Neuron (in vitro differentiated cells): ENCODE measurements at regions not wholly inside any gene's neighbourhood (a gene's known extent, or its start where the extent isn't known, plus 50 kb on each side); places are given as distances from the start of the nearest gene placed in this dataset.
"Not testable (repeated sequence)": the region's sequence is repeated elsewhere in the genome, so short reads cannot be mapped to it uniquely, and the experiment has no call there.

ENCODE experiments used
- H2AFZ ChIP-seq: one replicate; pipeline ENCODE4 v1.6.1; 2013; ENCODE audit warnings: low read depth, mild to moderate bottlenecking, inconsistent platforms, low read length, moderate library complexity
- H3K27me3 ChIP-seq: one replicate; pipeline ENCODE4 v1.6.1; 2013; ENCODE audit warnings: low read length; ENCODE audit not compliant: insufficient read depth
- H3K36me3 ChIP-seq: one replicate; pipeline ENCODE4 v1.6.1; 2013; ENCODE audit warnings: low read length; ENCODE audit not compliant: insufficient read depth
- H3K4me1 ChIP-seq: one replicate; pipeline ENCODE4 v1.6.1; 2013; ENCODE audit warnings: low read length; ENCODE audit not compliant: insufficient read depth
- H3K4me3 ChIP-seq: 2 replicates; pipeline ENCODE4 v1.5.1; 2013; ENCODE audit warnings: mild to moderate bottlenecking, low read length, moderate library complexity
- H3K9me3 ChIP-seq: one replicate; pipeline ENCODE4 v1.6.1; 2013; ENCODE audit warnings: low read length

DNA sequence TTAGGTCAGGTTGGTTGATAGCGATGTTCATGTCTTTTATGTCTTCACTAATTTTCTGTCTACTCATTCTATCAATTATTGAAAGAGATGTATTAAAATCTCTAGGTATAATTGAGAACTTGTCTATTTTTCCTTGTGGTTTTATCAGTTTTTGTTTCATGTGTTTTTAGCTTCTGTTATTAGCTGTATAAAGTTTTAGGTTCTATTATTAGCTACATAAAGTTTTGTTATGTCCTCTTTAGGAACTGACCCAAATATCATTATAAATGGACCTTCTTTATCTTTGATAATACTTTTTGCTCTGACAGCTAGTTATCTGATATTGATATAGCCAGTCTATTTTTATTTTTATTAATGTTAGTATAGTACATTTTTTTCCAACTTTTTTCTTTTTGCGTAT, 92.4 kb upstream of the TMEM170B start:
- Histone ChIP-seq H3K27me3 (no peaks in the 10 kb centered on the region), H3K4me3 (no peak overlapping the region), H3K4me1 (no peaks in the 10 kb centered on the region), H3K9me3 (no peaks in the 10 kb centered on the region), H3K36me3 (no peaks in the 10 kb centered on the region), H2AFZ (no peak overlapping the region)

DNA sequence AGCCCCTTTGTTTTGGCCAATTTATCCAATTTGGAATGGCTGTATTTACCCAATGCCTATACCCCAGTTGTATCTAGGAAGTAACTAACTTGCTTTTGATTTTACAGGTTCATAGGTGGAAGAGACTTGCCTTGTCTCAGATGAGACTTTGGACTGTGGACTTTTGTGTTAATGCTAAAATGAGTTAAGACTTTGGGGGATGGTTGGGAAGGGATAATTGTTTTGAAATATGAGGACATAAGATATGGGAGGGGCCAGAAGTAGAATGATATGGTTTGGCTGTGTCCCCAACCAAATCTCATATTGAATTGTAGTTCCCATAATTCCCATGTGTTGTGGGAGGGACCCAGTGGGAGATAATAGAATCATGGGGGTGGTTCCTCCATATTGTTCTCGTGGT, 94.4 kb upstream of the TMEM170B start:
- not testable (repeated sequence) for H3K4me1 ChIP-seq, H2AFZ ChIP-seq, H3K36me3 ChIP-seq, H3K4me3 ChIP-seq, H3K9me3 ChIP-seq, H3K27me3 ChIP-seq

DNA sequence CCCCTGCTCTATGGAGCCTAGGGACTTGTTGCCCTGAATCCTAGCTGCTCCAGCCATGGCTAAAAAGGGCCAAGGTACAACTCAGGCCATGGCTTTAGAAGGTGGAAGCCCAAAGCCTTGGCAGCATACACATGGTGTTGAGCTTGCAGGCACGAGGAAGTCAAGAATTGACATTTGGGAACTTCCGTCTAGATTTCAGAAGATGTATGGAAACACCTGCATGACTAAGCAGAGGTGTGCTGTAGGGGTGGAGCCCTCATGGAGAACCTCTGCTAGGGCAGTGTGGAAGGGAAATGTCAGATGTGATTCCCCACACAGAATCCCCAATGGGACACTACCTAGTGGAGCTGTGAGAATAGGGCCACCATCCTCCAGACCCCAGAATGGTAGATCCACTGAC, 95.1 kb upstream of the TMEM170B start:
- Histone ChIP-seq H3K9me3 (no peaks in the 10 kb centered on the region), H3K27me3 (no peaks in the 10 kb centered on the region), H2AFZ (no peak overlapping the region), H3K4me1 (no peaks in the 10 kb centered on the region), H3K36me3 (no peaks in the 10 kb centered on the region), H3K4me3 (no peak overlapping the region)

DNA sequence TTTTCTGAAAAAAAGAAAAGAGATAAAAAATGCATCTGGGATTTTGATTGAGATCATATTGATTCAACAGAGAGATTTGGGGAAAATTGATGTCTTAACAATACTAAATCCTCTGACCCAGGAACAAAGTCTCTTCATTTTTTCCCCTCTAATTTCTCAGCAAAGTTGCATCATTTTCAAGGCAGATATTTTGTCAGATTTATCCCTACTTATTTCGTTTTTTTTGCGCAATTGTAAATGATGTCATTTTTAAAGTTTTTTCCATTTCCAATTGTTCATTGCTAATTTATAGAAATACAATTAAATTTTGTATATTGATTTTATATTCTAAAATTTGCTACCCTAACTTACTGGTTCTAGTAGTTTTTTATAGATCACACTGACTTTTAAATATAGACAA, 97.7 kb upstream of the TMEM170B start:
- Histone ChIP-seq H3K4me3 (no peak overlapping the region), H3K9me3 (no peaks in the 10 kb centered on the region), H3K36me3 (no peaks in the 10 kb centered on the region), H3K27me3 (no peaks in the 10 kb centered on the region), H3K4me1 (no peaks in the 10 kb centered on the region), H2AFZ (no peak overlapping the region)

DNA sequence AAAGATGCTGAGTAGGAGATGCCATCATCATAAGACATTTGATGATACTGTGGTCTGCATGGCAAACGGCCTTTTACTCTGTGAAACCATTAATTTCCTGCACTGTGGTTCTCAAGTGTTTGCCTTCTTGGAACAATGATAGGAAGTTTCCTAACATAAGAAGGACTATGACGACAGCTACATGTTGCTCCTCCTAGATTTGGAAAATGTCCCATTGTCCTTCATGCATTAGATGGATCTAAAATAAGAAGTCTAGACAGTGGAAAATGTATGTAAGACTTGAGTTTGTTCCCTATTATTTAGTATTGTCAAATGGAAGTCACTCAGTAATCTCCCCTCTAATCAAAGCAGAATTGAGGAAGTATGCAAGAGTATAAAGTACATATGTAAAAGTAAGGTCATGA, 98.5 kb upstream of the TMEM170B start:
- Histone ChIP-seq H3K9me3 (no peaks in the 10 kb centered on the region), H3K36me3 (no peaks in the 10 kb centered on the region), H3K27me3 (no peaks in the 10 kb centered on the region), H2AFZ (no peak overlapping the region), H3K4me1 (no peaks in the 10 kb centered on the region), H3K4me3 (no peak overlapping the region)

DNA sequence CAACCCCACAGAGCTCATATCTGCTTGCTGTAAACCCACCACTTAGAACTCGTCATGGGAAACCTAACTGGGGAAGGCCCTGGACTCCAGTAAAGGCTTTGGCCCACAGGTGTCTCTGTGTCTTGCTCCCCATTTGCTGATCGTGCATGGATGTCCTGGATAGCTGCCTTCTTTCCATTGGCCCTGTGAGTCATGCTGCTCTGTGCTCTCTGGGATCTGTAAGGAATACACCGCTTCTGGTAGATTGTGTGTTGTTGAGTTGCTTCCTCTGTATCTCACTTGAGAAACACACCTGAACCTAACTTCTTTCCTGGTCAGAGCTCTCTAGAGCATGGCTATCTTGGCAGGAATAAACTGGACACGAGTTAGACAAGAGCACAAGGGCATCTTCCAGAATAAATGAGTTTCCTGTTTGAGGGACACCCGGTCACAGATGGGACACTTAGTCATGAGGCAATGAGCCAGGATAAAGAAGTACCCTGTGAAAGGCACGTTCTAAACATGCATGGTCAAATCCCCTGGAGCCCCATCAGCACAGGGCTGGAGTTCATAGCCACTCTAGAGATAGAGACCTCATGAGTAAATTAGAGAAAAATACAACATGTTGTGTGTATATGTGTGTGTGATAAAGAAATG, 99.6 kb upstream of the TMEM170B start:
- no peaks in the 10 kb centered on the region for H3K27me3 ChIP-seq
- H3K9me3 ChIP-seq, result no peaks in the 10 kb centered on the region
- H3K4me1 ChIP-seq, result no peaks in the 10 kb centered on the region
- H3K4me3 ChIP-seq, result no peak overlapping the region
- H3K36me3 ChIP-seq, result no peaks in the 10 kb centered on the region
- no peak overlapping the region for H2AFZ ChIP-seq

DNA sequence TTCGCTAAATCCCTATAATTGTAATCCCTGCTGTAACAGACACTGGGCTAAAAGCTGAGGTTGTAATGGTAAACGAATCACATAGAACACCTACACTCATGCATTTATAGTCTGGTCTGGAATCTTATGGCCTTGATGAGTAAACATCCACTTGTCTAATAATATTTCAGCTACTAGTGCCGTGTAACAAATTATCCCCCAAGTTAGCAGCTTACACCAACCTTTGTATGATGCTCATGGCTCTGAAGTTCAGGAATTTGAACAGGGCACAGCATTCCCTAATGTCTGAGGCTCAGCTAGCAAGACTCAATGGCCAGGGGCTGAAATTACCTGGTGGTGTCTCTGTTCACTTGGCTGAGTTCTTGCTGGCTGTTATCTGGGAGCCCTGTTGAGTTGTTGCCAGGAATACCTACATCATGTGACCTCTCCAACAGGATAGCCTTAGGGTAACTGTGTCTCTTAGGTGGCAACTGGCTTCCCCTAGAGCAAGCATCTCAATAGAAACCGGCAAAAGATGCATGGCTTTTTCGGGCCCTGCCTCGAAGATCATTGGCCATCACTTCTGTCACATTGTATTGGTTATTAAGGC, 100.9 kb upstream of the TMEM170B start:
- Histone ChIP-seq H3K9me3 (no peaks in the 10 kb centered on the region), H3K36me3 (no peaks in the 10 kb centered on the region), H3K27me3 (no peaks in the 10 kb centered on the region), H3K4me1 (peaks cover 4% of the 10 kb centered on the region), H3K4me3 (no peak overlapping the region), H2AFZ (no peak overlapping the region)

DNA sequence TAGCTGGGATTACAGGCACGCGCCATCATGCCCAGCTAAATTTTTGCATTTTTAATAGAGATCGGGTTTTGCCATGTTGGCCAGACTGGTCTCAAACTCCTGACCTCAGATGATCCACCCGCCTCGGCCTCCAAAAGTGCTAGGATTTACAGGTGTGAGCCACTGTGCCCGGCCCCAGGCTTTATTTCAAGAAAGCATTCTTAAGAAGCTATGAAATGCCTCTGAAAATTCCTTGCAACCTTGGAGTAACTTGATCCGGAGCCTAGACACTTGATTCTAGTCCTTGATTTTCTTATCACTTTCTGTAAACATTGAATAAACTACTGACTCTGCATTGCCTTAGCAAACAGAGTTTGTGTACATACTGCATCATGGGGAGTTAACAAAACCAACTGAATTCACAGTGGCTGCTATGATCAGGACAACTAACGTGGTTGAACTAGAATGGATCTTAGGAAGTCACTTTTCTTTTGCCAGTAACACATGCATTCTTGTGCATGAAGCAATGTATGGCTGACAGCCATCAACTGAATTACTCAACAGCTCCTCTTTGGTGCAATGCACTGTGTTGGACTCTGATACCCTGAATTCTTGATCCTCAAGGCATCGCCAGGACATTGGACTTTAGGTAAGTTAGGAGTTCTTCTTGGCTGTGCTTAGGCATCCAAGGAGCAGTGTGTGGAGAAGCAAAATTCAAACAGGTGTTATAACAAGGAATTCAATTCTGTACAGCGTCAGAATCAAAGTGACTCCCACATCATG, 102.8 kb upstream of the TMEM170B start:
- Histone ChIP-seq H2AFZ (no peak overlapping the region), H3K4me3 (no peak overlapping the region), H3K36me3 (no peaks in the 10 kb centered on the region), H3K27me3 (no peaks in the 10 kb centered on the region), H3K9me3 (no peaks in the 10 kb centered on the region), H3K4me1 (peaks cover 7% of the 10 kb centered on the region)

DNA sequence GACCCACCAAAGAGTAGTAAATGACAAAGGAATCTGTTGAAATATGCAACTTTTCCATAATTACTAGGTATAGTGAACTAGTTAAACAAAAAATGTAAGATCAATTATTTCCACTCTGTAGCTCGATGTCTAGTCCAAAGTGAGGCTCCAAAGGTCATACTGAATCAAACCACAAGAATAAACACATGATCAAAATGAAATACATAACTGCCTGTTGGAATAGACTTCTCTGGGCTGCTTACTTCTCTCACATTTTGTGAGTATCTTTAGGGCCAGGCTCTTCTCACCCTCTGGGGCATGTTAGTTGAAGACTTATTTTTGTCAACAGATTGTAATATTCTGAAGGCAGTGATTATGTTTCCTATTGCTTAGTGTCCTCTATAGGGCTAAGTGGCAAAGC, 103.7 kb upstream of the TMEM170B start:
- no peak overlapping the region for H2AFZ ChIP-seq
- no peak overlapping the region for H3K4me3 ChIP-seq
- no peaks in the 10 kb centered on the region for H3K9me3 ChIP-seq
- H3K36me3 ChIP-seq, result no peaks in the 10 kb centered on the region
- H3K4me1 ChIP-seq, result peaks cover 7% of the 10 kb centered on the region
- H3K27me3 ChIP-seq, result no peaks in the 10 kb centered on the region

DNA sequence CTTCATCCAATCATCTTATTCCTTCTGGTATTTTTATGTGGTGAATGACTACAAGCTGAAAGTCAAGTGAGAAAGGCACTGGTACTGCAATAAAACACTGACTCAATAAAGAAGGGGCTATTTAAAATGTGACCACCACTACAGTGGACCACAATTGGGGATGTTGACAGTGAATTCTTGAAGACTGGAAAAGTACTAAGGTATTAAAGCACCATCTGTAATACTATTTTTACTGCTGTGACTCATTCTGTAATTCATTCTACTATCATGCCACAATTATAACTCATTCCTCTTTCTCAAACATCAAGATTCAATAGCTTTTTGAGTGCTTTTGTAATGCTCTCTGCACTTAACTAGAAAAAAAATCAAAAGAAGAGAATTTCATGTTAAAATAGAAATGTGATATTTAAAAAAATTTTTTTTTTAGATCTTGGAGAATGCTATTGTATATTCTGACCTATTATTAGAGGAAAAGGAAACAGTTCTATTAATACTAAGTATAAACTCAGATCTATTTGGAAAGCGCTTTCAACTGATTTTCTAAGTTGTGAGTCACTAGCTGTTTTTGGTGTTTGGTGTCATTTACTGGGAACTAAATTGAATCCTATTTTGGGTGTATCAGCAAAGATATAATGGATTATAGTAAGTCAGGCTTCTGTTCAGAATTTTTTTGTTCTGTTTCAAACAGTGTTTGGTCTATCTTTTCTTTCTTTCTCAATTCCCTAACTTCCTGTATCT, 104.7 kb upstream of the TMEM170B start:
- Histone ChIP-seq H3K4me3 (no peak overlapping the region), H3K4me1 (peaks cover 7% of the 10 kb centered on the region), H3K9me3 (no peaks in the 10 kb centered on the region)

DNA sequence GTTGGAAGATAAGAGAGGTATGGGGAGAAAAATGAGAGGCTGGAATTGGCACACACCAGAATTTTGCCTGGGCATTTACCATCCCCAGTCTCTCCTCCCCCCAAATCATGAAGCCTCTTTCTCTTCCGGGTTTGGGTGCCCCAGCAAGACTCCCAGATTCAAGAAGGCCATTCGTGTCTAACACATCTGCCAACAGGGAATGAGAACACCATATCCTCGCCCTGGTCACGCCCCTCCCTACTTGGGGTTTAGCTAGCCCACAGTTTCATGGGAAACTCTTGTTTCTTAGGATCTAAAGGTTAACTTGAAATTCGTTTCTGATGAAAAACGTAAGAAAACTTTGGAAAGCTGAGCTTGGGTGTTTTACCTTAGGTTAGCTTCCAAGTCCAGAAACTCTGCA, 105.5 kb upstream of the TMEM170B start:
- no peaks in the 10 kb centered on the region for H3K9me3 ChIP-seq
- no peak overlapping the region for H3K4me3 ChIP-seq
- H3K4me1 ChIP-seq, result peaks cover 7% of the 10 kb centered on the region
- H2AFZ ChIP-seq, result no peak overlapping the region
- no peaks in the 10 kb centered on the region for H3K27me3 ChIP-seq
- H3K36me3 ChIP-seq, result no peaks in the 10 kb centered on the region

More for the DNA sequence above, 104.7 kb upstream of the TMEM170B start:
- H3K36me3 ChIP-seq, result no peaks in the 10 kb centered on the region
- no peak overlapping the region for H2AFZ ChIP-seq
- no peaks in the 10 kb centered on the region for H3K27me3 ChIP-seq

DNA sequence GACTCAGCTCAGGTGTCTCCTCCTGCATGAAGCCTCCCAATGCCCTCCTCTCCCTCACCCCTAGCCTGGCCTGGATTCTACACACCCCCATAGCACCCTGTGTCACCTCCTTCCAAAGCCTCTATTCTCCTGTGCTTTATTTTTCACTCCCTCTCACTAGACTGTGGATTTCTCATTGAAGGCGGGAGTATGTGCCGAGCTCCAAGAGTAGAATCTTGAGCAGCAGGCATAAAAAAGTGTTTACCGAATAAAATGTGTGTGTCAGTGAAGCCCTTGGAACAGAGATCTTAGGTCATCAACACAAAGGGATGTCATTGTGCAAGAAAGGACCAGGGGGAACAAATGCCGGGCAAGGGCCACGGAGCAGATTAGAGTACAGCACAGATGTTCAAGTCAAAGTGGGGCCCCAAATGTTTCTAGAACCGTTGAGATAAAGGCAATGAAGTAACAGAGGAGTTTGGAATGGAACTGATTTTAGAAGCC, 106.1 kb upstream of the TMEM170B start:
- H3K9me3 ChIP-seq, result no peaks in the 10 kb centered on the region
- no peak overlapping the region for H2AFZ ChIP-seq
- H3K4me1 ChIP-seq, result peaks cover 7% of the 10 kb centered on the region
- H3K27me3 ChIP-seq, result no peaks in the 10 kb centered on the region
- no peak overlapping the region for H3K4me3 ChIP-seq
- H3K36me3 ChIP-seq, result no peaks in the 10 kb centered on the region

DNA sequence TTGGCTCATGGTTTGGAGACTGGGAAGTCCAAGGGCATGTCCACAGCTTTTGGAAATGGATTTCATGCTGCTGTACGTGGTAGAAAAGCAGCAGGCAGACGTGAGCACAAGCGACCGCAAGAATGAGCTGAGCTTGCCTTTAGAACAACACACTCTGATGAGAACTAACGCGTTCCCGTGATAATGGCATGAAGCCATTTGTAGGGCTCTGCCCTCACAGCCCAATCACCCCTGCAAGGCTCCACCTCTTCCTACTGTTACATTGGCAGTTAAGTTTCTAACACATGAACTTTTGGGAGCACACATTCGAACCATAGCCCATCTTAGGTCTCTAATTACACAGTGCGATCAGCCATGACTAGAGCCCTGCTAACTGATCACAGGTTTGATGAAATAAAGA, 107.5 kb upstream of the TMEM170B start:
- Histone ChIP-seq H3K36me3 (no peaks in the 10 kb centered on the region), H2AFZ (no peak overlapping the region), H3K4me1 (peaks cover 11% of the 10 kb centered on the region), H3K4me3 (no peak overlapping the region), H3K27me3 (no peaks in the 10 kb centered on the region), H3K9me3 (no peaks in the 10 kb centered on the region)
